ENCODE measurements at regions not wholly inside any gene's neighbourhood (a gene's known extent, or its start where the extent isn't known, plus 50 kb on each side); places are given as distances from the start of the nearest gene placed in this dataset.

DNA sequence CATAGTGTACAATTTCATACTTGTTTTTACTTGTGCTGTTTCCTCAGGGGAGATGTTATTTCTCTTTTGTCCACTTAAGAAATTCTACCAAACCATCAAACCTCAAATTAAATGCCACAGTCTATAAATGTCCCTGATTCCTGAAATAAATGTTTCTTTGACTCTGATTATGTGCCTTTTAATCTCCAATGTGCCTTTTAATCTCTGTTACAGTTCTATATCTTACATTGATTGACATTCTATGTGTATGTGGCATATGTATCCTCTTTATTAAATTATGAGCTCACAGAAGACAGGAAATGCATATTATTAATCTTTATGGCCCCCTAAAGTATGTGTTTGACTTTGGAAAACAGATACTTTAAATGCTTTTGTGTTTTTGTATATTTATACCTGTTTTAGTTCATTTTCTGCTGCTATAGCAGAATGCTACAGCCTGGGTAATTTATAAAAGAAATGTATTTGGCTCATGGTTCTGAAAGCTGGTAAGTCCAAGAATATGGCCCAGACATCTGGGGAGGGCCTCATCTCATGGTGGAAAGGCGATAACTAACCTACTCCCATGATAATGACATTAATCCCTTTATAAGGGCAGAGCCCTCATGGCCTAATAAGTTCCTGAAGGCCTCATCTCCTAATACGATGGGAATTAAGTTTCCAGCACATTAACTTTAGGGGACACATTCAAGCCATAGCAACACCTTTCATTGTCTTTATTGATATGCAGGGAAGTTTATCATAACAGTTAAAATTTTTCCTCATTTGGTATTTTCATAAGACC is 403.9 kb downstream of the LIG4 start:
- TF ChIP-seq CTCF (IDR thresholded peaks at IDR 0.05; ENCODE audit: control insufficient read depth, extremely low read depth, insufficient read depth), result no peak
- no peak overlapping the region for H3K4me3 ChIP-seq (ENCODE audit: low read depth, low read length)
- no peak for DNase-seq (ENCODE audit: low read depth)

GRCh38 chr13:107809125-107809524 is 406.2 kb downstream of the LIG4 start:
- H3K4me3 ChIP-seq (ENCODE audit: low read depth, low read length), result no peak overlapping the region
- DNase-seq (ENCODE audit: low read depth), result no peak
- TF ChIP-seq CTCF (IDR thresholded peaks at IDR 0.05; ENCODE audit: control insufficient read depth, extremely low read depth, insufficient read depth), result no peak

GRCh38 chr13:107808389-107808788 is 406.9 kb downstream of the LIG4 start:
- no peak for TF ChIP-seq CTCF (IDR thresholded peaks at IDR 0.05; ENCODE audit: control insufficient read depth, extremely low read depth, insufficient read depth)
- DNase-seq (ENCODE audit: low read depth), result no peak
- no peak overlapping the region for H3K4me3 ChIP-seq (ENCODE audit: low read depth, low read length)

- no peak overlapping the region for H3K4me3 ChIP-seq (ENCODE audit: low read depth, low read length)
- DNase-seq (ENCODE audit: low read depth), result peak; percentile 13
- TF ChIP-seq CTCF (IDR thresholded peaks at IDR 0.05; ENCODE audit: control insufficient read depth, extremely low read depth, insufficient read depth), result no peak
Observed at GRCh38 chr13:107807306-107808073, 407.8 kb downstream of the LIG4 start.

DNA sequence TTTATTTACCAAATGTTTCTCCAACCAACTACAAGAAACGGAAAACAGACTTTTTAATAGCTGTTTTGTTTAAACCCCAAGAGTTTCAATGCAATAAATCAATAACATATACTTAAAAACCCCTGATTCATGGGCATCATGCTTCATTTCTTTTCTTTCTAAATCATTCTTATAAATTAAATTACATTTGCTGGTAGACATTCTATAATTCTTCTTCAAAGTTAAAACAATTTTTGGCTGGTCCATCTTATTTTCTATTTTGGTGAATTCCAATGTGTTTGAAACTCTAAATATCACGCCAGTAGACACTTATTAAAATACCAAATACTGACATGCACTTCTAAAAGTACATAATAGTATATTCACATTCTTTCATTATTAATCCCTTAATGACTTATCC is 408.6 kb downstream of the LIG4 start:
- no peak overlapping the region for H3K4me3 ChIP-seq (ENCODE audit: low read depth, low read length)
- TF ChIP-seq CTCF (IDR thresholded peaks at IDR 0.05; ENCODE audit: control insufficient read depth, extremely low read depth, insufficient read depth), result no peak

DNA sequence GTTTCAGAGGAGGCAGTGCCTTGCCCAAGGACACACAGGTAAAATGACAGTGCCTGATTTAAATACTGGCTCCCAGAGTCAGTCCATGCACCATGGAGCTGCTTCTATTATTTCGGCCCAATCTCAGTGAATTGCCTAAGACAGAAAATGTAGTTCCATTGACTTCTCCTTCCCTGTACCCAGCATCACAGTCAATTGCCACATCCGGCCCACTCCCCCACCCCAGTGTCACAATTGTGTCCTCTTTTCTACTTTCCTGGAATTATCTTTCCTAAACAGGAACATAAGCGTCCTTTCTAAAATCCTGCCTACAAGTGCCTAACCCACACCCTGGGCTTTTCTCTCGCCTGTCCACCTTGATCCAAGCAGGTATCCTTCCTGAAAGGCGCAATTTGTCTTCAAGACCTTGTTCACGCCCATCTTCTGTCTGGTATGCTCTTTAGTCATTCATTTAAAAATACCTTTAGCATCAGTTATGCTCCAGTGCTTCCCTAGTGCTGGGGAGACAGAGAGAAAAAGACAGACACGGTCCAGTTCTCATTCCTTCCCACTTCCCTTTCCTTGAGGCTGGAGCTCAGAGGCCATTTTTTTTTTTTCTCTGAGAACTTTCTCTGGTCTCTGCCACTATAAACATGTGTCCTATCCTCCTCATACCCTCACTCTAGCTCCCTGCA is 411.4 kb downstream of the LIG4 start:
- no peak for DNase-seq (ENCODE audit: low read depth)
- no peak for TF ChIP-seq CTCF (IDR thresholded peaks at IDR 0.05; ENCODE audit: control insufficient read depth, extremely low read depth, insufficient read depth)

More for the DNA sequence above, 408.6 kb downstream of the LIG4 start:
- DNase-seq (ENCODE audit: low read depth), result no peak

More for the DNA sequence above, 411.4 kb downstream of the LIG4 start:
- H3K4me3 ChIP-seq (ENCODE audit: low read depth, low read length), result no peak overlapping the region

Measured in LNCaP clone FGC (cell line).